ENCODE measurements at regions not wholly inside any gene's neighbourhood (a gene's known extent, or its start where the extent isn't known, plus 50 kb on each side); places are given as distances from the start of the nearest gene placed in this dataset.

DNA sequence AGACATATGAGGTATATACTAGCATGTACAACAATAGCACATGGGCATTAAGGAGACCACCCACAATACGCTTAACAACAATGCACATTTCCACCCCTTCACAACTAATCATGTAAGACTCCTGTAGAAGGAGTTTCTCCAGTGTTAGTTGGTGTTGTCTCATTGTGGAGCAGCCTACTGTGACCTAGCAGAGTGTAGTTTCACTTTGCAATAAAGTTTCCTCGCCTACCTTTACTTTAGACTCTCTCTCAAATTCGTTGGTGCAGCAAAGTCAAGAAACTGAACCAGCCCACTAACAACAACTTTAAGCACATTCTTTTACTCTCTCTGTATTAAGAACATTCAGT lies 863.6 kb downstream of the FAM181B start:
- TF ChIP-seq POLR2A (IDR thresholded peaks at IDR 0.05; ENCODE audit: low read depth, low read length) (no peak), TAF1 (IDR thresholded peaks at IDR 0.05; ENCODE audit: borderline replicate concordance, low read depth, low read length) (no peak), POLR2AphosphoS5 (IDR thresholded peaks at IDR 0.05; ENCODE audit: low read depth, low read length) (no peak)

Measured in GM12892 (cell line).